H9 (cell line): ENCODE measurements at regions not wholly inside any gene's neighbourhood (a gene's known extent, or its start where the extent isn't known, plus 50 kb on each side); places are given as distances from the start of the nearest gene placed in this dataset.

ENCODE experiments used
- DNase-seq: peaks from one replicate; pipeline ENCODE4 v3.0.0-alpha.2; 2017
- H2AFZ ChIP-seq: one replicate; pipeline ENCODE4 v1.6.1; 2013; ENCODE audit warnings: mild to moderate bottlenecking, low read length, control low read depth, moderate library complexity
- H2AK5ac ChIP-seq: 2 replicates; pipeline ENCODE4 v1.6.1; 2013; ENCODE audit warnings: low read length, control low read depth, mixed read lengths; ENCODE audit not compliant: insufficient read length
- H2BK120ac ChIP-seq: one replicate; pipeline ENCODE4 v1.6.1; 2013; ENCODE audit warnings: low read depth, mild to moderate bottlenecking, low read length, control low read depth, inconsistent platforms; ENCODE audit not compliant: poor library complexity, severe bottlenecking
- H2BK12ac ChIP-seq: 2 replicates; pipeline ENCODE4 v1.6.1; 2013; ENCODE audit warnings: low read length, control low read depth, mixed read lengths, low read depth; ENCODE audit not compliant: insufficient read length
- H2BK15ac ChIP-seq: 2 replicates; pipeline ENCODE4 v1.6.1; 2013; ENCODE audit warnings: low read depth, low read length, control low read depth
- H2BK20ac ChIP-seq: one replicate; pipeline ENCODE4 v1.6.1; 2013; ENCODE audit warnings: low read depth, mild to moderate bottlenecking, low read length, control low read depth, inconsistent platforms; ENCODE audit not compliant: poor library complexity, severe bottlenecking
- H2BK5ac ChIP-seq: 2 replicates; pipeline ENCODE4 v1.6.1; 2013; ENCODE audit warnings: low read length, control low read depth, mixed read lengths; ENCODE audit not compliant: insufficient read length
- H3K14ac ChIP-seq: 2 replicates; pipeline ENCODE4 v1.6.1; 2013; ENCODE audit warnings: low read length, control low read depth; ENCODE audit not compliant: insufficient read depth
- H3K18ac ChIP-seq: 2 replicates; pipeline ENCODE4 v1.6.1; 2013; ENCODE audit warnings: low read depth, mild to moderate bottlenecking, mixed read lengths, low read length, control low read depth; ENCODE audit not compliant: insufficient read length
- H3K23ac ChIP-seq: 2 replicates; pipeline ENCODE4 v1.6.1; 2013; ENCODE audit warnings: low read length, control low read depth, mixed read lengths, low read depth; ENCODE audit not compliant: insufficient read length
- H3K23me2 ChIP-seq: 2 replicates; pipeline ENCODE4 v1.6.1; 2013; ENCODE audit warnings: low read depth, mild to moderate bottlenecking, mixed read lengths, low read length, control low read depth; ENCODE audit not compliant: insufficient read length, poor library complexity, severe bottlenecking
- H3K27ac ChIP-seq: 2 replicates; pipeline ENCODE4 v1.5.1; 2013; ENCODE audit warnings: low read length, control low read depth, mixed read lengths, low read depth; ENCODE audit not compliant: insufficient read length
- H3K27me3 ChIP-seq: 2 replicates; pipeline ENCODE4 v1.6.1; 2013; ENCODE audit warnings: low read length, control low read depth, inconsistent platforms; ENCODE audit not compliant: insufficient read depth
- H3K4ac ChIP-seq: 2 replicates; pipeline ENCODE4 v1.6.1; 2013; ENCODE audit warnings: low read depth, mild to moderate bottlenecking, control low read depth, inconsistent platforms, low read length, moderate library complexity
- H3K4me1 ChIP-seq: 2 replicates; pipeline ENCODE4 v1.6.1; 2013; ENCODE audit warnings: low read length, control low read depth, inconsistent platforms; ENCODE audit not compliant: insufficient read depth
- H3K4me2 ChIP-seq: 2 replicates; pipeline ENCODE4 v1.6.1; 2013; ENCODE audit warnings: low read length, control low read depth, mixed read lengths; ENCODE audit not compliant: insufficient read length, insufficient read depth
- H3K56ac ChIP-seq: 2 replicates; pipeline ENCODE4 v1.6.1; 2013; ENCODE audit warnings: low read depth, mild to moderate bottlenecking, mixed read lengths, low read length, control low read depth; ENCODE audit not compliant: insufficient read length
- H3K79me1 ChIP-seq: 2 replicates; pipeline ENCODE4 v1.6.1; 2013; ENCODE audit warnings: low read depth, mild to moderate bottlenecking, moderate library complexity, low read length, control low read depth, inconsistent platforms; ENCODE audit not compliant: insufficient read depth, poor library complexity, severe bottlenecking
- H3K79me2 ChIP-seq: 2 replicates; pipeline ENCODE4 v1.6.1; 2013; ENCODE audit warnings: low read length, control low read depth, inconsistent platforms; ENCODE audit not compliant: insufficient read depth
- H3K9ac ChIP-seq: 2 replicates; pipeline ENCODE4 v1.6.1; 2013; ENCODE audit warnings: low read length, control low read depth, mixed read lengths; ENCODE audit not compliant: insufficient read length; ENCODE audit errors: extremely low read depth
- H3K9me3 ChIP-seq: one replicate; pipeline ENCODE4 v1.6.1; 2013; ENCODE audit warnings: low read depth, low read length, inconsistent platforms; ENCODE audit not compliant: control insufficient read depth
- H3T11ph ChIP-seq: one replicate; pipeline ENCODE4 v1.6.1; 2013; ENCODE audit warnings: mild to moderate bottlenecking, low read length, control low read depth, inconsistent platforms
- H4K20me1 ChIP-seq: one replicate; pipeline ENCODE4 v1.6.1; 2013; ENCODE audit not compliant: control insufficient read depth, insufficient read length, insufficient read depth
- H4K5ac ChIP-seq: 2 replicates; pipeline ENCODE4 v1.6.1; 2013; ENCODE audit warnings: low read depth, mild to moderate bottlenecking, mixed read lengths, low read length, control low read depth; ENCODE audit not compliant: insufficient read length
- H4K8ac ChIP-seq: replicated peaks from 2 replicates; pipeline ENCODE4 v1.6.1; 2013; ENCODE audit warnings: low read length, control low read depth, mixed read lengths, low read depth; ENCODE audit not compliant: insufficient read length
- H4K91ac ChIP-seq: 2 replicates; pipeline ENCODE4 v1.6.1; 2013; ENCODE audit warnings: low read depth, mild to moderate bottlenecking, moderate library complexity, mixed read lengths, low read length, control low read depth; ENCODE audit not compliant: insufficient read length
- H3K27ac Mint-ChIP-seq, 3 experiments: 2 replicates in 2 of 3; 3 replicates in 1 of 3; pipeline ENCODE4 v1.8.0; 2020 to 2021; ENCODE audit warnings: mixed read lengths in 3 of 3, mild to moderate bottlenecking in 1 of 3, moderate library complexity in 1 of 3
- H3K27me3 Mint-ChIP-seq: 2 replicates; pipeline ENCODE4 v1.8.0; 2021; ENCODE audit warnings: low read depth, mild to moderate bottlenecking, moderate library complexity, mixed read lengths
- H3K36me3 Mint-ChIP-seq, 3 experiments: 2 replicates in 2 of 3; 3 replicates in 1 of 3; pipeline ENCODE4 v1.8.0; 2020 to 2021; ENCODE audit warnings: low read depth in 3 of 3, mixed read lengths in 3 of 3; ENCODE audit not compliant: insufficient read depth in 1 of 3
- H3K4me1 Mint-ChIP-seq, 2 experiments: 2 replicates each; pipeline ENCODE4 v1.8.0; 2020; ENCODE audit warnings: mixed read lengths in 2 of 2
- H3K4me3 Mint-ChIP-seq, 2 experiments: 2 replicates in 1 of 2; 3 replicates in 1 of 2; pipeline ENCODE4 v1.8.0; 2020 to 2021; ENCODE audit warnings: mild to moderate bottlenecking in 2 of 2, mixed read lengths in 2 of 2, moderate library complexity in 1 of 2
- H3K9me3 Mint-ChIP-seq, 2 experiments: 2 replicates in 1 of 2; 3 replicates in 1 of 2; pipeline ENCODE4 v1.8.0; 2020; ENCODE audit warnings: mild to moderate bottlenecking in 2 of 2, mixed read lengths in 2 of 2, moderate library complexity in 1 of 2
- CTCF ChIP-seq: fragments of 200-600 bp; sonication (generic); conservative IDR thresholded peaks from 3 replicates; pipeline ENCODE4 v1.8.0; 2021; ENCODE audit warnings: antibody characterized with exemption, mild to moderate bottlenecking
- WGBS: extraction: QIAGEN DNeasy Blood & Tissue Kit; methylation state at CpG from one replicate; pipeline ENCODE4 v1.1.7; 2013; ENCODE audit warnings: missing lambda C conversion rate, low lambda C conversion rate, mixed read lengths; ENCODE audit not compliant: insufficient read length; ENCODE audit errors: extremely low coverage; 5-methylcytosine and 5-hydroxymethylcytosine counted together

- no peak overlapping the region for H2BK20ac ChIP-seq
- H3K23ac ChIP-seq: no peak overlapping the region
- peaks cover 0 to 1% (median 0%) of the 10 kb centered on the region in 3 experiments; a peak in 2 of 7 replicates for H3K36me3 Mint-ChIP-seq
- H3K14ac ChIP-seq: no peak overlapping the region
- DNase-seq: no peak
- H3K27ac ChIP-seq: no peak overlapping the region
- no peak overlapping the region for H3K56ac ChIP-seq
- no peak overlapping the region for H2BK15ac ChIP-seq
- H3K4me1 ChIP-seq: no peaks in the 10 kb centered on the region
- peaks cover under 1 to 2% of the 10 kb centered on the region in 2 experiments; a peak in 3 of 5 replicates for H3K9me3 Mint-ChIP-seq
- no peak overlapping the region for H2BK5ac ChIP-seq
- H3K4me2 ChIP-seq: no peak overlapping the region
- H3K79me2 ChIP-seq: no peaks in the 10 kb centered on the region
- no peak overlapping the region for H3K18ac ChIP-seq
- no peaks in the 10 kb centered on the region for H4K20me1 ChIP-seq
- WGBS: no CpG with 5 or more reads among the region's 7 CpGs
- H4K91ac ChIP-seq: no peak overlapping the region
- no peak overlapping the region for H2BK120ac ChIP-seq
- no peaks in the 10 kb centered on the region for H3K27me3 ChIP-seq
- H4K5ac ChIP-seq: no peak overlapping the region
- TF ChIP-seq CTCF: no peak
- H2AK5ac ChIP-seq: no peak overlapping the region
- no peak overlapping the region for H2AFZ ChIP-seq
- H3K27ac Mint-ChIP-seq: no peak overlapping the region
- no peak overlapping the region for H3K9ac ChIP-seq
- H3K4ac ChIP-seq: no peak overlapping the region
- no peak overlapping the region for H2BK12ac ChIP-seq
- no peak overlapping the region for H3K4me3 Mint-ChIP-seq
- no peak overlapping the region for H4K8ac ChIP-seq
- H3K9me3 ChIP-seq: no peaks in the 10 kb centered on the region
- H3K23me2 ChIP-seq: no peaks in the 10 kb centered on the region
- peaks cover 5% of the 10 kb centered on the region for H3K27me3 Mint-ChIP-seq
- no peak overlapping the region for H3T11ph ChIP-seq
- no peaks in the 10 kb centered on the region for H3K79me1 ChIP-seq
- H3K4me1 Mint-ChIP-seq: no peaks in the 10 kb centered on the region
These were observed 187.1 kb downstream of the ACTR3 start for GRCh38 chr2:114076961-114077360.
